ENCODE measurements at regions not wholly inside any gene's neighbourhood (a gene's known extent, or its start where the extent isn't known, plus 50 kb on each side); places are given as distances from the start of the nearest gene placed in this dataset.

DNA sequence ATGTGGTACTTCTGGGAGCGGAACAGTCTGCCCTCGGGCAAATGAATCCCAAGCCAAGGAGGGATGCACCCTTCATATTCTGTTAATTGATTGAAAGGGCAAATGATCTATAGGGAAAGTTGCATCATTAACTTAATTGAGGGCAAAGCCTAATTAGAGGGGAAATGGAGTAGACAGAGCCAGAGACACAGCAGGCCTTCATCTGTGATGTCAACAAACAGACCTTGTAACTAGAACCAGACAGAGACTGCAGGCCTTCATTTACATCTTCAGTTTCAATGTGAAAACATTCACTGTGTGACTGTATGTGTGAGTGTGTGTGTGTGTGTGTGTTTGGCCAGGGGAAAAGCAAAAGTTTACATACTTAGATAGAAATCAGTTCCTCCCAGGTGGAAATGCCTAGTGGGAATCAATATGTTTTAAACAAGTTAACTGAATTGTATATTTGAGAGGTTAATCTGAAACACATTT lies 126.4 kb downstream of the SPRY2 start:
- intact Hi-C loops (cut with DNase I): no loop called here
- Histone ChIP-seq H3K36me3 (no peaks in the 10 kb centered on the region), H3K4me1 (replicated peaks) (no peaks in the 10 kb centered on the region), H3K4me3 (no peak overlapping the region), H3K9me3 (no peaks in the 10 kb centered on the region), H3K27ac (no peak overlapping the region), H3K27me3 (replicated peaks; ENCODE audit: insufficient read depth) (no peaks in the 10 kb centered on the region)
- WGBS: 73% methylated on average over 2 of the region's 2 CpGs
- no peak for TF ChIP-seq POLR2AphosphoS5 (IDR thresholded peaks at IDR 0.05)
- TF ChIP-seq POLR2A (IDR thresholded peaks at IDR 0.05): no peak
- TF ChIP-seq, protein P1, sequence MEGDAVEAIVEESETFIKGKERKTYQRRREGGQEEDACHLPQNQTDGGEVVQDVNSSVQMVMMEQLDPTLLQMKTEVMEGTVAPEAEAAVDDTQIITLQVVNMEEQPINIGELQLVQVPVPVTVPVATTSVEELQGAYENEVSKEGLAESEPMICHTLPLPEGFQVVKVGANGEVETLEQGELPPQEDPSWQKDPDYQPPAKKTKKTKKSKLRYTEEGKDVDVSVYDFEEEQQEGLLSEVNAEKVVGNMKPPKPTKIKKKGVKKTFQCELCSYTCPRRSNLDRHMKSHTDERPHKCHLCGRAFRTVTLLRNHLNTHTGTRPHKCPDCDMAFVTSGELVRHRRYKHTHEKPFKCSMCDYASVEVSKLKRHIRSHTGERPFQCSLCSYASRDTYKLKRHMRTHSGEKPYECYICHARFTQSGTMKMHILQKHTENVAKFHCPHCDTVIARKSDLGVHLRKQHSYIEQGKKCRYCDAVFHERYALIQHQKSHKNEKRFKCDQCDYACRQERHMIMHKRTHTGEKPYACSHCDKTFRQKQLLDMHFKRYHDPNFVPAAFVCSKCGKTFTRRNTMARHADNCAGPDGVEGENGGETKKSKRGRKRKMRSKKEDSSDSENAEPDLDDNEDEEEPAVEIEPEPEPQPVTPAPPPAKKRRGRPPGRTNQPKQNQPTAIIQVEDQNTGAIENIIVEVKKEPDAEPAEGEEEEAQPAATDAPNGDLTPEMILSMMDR (IDR thresholded peaks at IDR 0.05): no peak
- DNase-seq (ENCODE audit: low spot score): no peak

DNA sequence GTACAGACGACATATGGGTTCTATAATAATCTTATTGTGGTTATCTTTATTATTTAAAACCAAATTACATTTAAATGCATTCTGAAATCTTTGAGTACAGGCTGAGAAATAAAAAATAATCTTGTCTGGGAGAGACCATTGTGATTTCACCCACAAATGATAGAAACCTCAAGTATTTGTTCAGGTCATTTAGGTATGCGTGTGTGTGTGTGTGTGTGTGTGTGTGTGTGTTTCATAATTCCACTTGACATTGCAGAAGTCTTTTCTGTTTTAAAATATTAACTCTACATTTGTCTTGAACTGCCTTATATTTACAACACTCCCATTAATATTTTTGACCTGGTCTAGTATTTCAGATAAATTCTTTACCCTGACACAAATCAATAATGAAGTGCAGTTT lies 126.9 kb downstream of the SPRY2 start:
- WGBS: 71% methylated on average over 2 of the region's 2 CpGs

DNA sequence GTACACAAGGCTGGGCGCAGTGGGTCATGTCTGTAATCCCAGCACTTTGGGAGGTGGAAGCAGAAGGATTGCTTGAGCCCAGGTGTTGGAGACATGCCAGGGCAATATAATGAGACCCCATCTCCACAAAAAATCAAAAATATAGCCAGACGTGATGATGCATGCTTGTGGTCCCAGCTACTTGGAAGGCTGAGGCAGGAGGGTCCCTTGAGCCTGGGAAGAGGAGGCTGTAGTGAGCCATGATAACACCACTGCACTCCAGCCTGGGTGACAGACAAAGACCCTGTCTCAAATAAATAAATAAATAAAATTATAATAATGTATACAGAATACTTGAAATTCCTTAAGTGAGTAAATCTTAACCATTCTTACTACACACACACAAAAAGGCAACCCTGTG lies 127.7 kb downstream of the SPRY2 start:
- H3K9me3 ChIP-seq: no peaks in the 10 kb centered on the region
- no peak for DNase-seq (ENCODE audit: low spot score)
- 91% methylated on average over 2 of the region's 2 CpGs for WGBS
- TF ChIP-seq POLR2AphosphoS5 (IDR thresholded peaks at IDR 0.05): no peak
- TF ChIP-seq, protein P1 (IDR thresholded peaks at IDR 0.05): no peak
- TF ChIP-seq POLR2A (IDR thresholded peaks at IDR 0.05): no peak
- no peak overlapping the region for H3K27ac ChIP-seq
- H3K4me1 ChIP-seq (replicated peaks): no peaks in the 10 kb centered on the region
- no peaks in the 10 kb centered on the region for H3K36me3 ChIP-seq
- intact Hi-C loops (cut with DNase I): no loop called here
- no peaks in the 10 kb centered on the region for H3K27me3 ChIP-seq (replicated peaks; ENCODE audit: insufficient read depth)
- H3K4me3 ChIP-seq: no peak overlapping the region

More for the DNA sequence above, 126.9 kb downstream of the SPRY2 start:
- no peak overlapping the region for H3K27ac ChIP-seq
- H3K4me1 ChIP-seq (replicated peaks): no peaks in the 10 kb centered on the region
- no peaks in the 10 kb centered on the region for H3K27me3 ChIP-seq (replicated peaks; ENCODE audit: insufficient read depth)
- H3K36me3 ChIP-seq: no peaks in the 10 kb centered on the region
- intact Hi-C loops (cut with DNase I): no loop called here
- no peaks in the 10 kb centered on the region for H3K9me3 ChIP-seq
- no peak overlapping the region for H3K4me3 ChIP-seq
- TF ChIP-seq POLR2AphosphoS5 (IDR thresholded peaks at IDR 0.05) (no peak), POLR2A (IDR thresholded peaks at IDR 0.05) (no peak)
- TF ChIP-seq, protein P1 (IDR thresholded peaks at IDR 0.05): no peak
- DNase-seq (ENCODE audit: low spot score): no peak

DNA sequence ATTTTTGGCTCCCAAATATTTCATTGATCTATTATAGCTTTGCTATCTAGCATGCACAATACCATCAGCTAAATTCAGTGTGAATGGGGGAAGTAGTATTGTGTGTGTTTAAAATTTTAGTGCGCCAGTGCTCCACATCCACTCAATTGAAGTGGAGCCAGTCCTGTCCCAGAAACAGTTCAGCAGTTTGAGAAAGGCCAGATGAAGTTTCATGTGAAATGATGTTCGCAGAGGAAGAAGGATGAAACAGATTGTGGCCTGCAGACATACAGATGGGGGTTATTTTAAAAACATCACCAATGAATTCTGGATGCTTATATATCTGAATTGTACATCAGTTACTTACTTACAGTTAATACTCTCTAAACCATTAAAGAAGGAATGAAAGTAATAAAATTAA lies 129.4 kb downstream of the SPRY2 start:
- no peak overlapping the region for H3K27ac ChIP-seq
- WGBS: 90% methylated on average over 2 of the region's 2 CpGs
- no peaks in the 10 kb centered on the region for H3K9me3 ChIP-seq
- no peaks in the 10 kb centered on the region for H3K36me3 ChIP-seq
- no peak for DNase-seq (ENCODE audit: low spot score)
- intact Hi-C loops (cut with DNase I): no loop called here
- TF ChIP-seq POLR2A (IDR thresholded peaks at IDR 0.05) (no peak), POLR2AphosphoS5 (IDR thresholded peaks at IDR 0.05) (no peak)
- TF ChIP-seq, protein P1 (IDR thresholded peaks at IDR 0.05): no peak
- no peaks in the 10 kb centered on the region for H3K27me3 ChIP-seq (replicated peaks; ENCODE audit: insufficient read depth)
- H3K4me1 ChIP-seq (replicated peaks): no peaks in the 10 kb centered on the region
- no peak overlapping the region for H3K4me3 ChIP-seq

DNA sequence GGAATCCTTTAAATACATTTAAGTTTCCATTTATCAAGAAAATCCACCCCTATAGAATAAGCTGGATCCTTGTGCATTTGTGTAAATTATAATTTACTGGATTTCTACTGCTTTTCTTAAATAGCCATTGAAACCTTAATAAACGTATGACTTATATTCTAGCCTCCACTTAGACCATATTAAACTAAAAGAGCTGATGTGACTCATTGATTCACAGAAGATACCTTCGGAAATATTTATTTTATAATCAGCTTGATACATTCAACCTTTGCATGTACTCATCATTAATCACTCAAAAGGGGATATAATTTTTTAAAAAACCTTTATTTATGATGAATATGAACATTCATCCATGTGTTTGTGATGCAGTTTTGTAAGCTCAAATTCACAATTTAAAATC lies 136.3 kb downstream of the SPRY2 start:
- no peaks in the 10 kb centered on the region for H3K27me3 ChIP-seq (replicated peaks; ENCODE audit: insufficient read depth)
- no peaks in the 10 kb centered on the region for H3K4me1 ChIP-seq (replicated peaks)
- intact Hi-C loops (cut with DNase I): no loop called here
- H3K9me3 ChIP-seq: no peaks in the 10 kb centered on the region
- whole genome bisulfite sequencing: 88% methylated on average over 2 of the region's 2 CpGs
- no peak for TF ChIP-seq POLR2AphosphoS5 (IDR thresholded peaks at IDR 0.05)
- no peak for TF ChIP-seq POLR2A (IDR thresholded peaks at IDR 0.05)
- H3K36me3 ChIP-seq: no peaks in the 10 kb centered on the region
- no peak overlapping the region for H3K4me3 ChIP-seq
- no peak for DNase-seq (ENCODE audit: low spot score)
- H3K27ac ChIP-seq: no peak overlapping the region

Measured in prostate gland (tissue), 2 donors.